Stomach (tissue), 8 donors: ENCODE measurements at regions not wholly inside any gene's neighbourhood (a gene's known extent, or its start where the extent isn't known, plus 50 kb on each side); places are given as distances from the start of the nearest gene placed in this dataset.

ENCODE experiments used
- DNase-seq, 2 donors: peaks; one replicate each; pipeline versions ENCODE4 v3.0.0 to v3.0.0-alpha.2; 2013 to 2019
- H3K27ac ChIP-seq, 5 donors: fragments of 200-600 bp in 4 of 5; sonication (generic) in 4 of 5; one replicate each; pipeline ENCODE4 v1.5.1; 2013 to 2019; ENCODE audit warnings: mild to moderate bottlenecking in 1 of 5, moderate library complexity in 1 of 5
- H3K27me3 ChIP-seq, 3 donors: fragments of 200-600 bp; sonication (generic); one replicate each; pipeline ENCODE4 v1.5.1; 2017 to 2019; ENCODE audit warnings: mixed run types in 1 of 3
- H3K36me3 ChIP-seq, 4 donors: fragments of 200-600 bp; sonication (generic); 1 replicate in 3 of 4; 2 replicates in 1 of 4; pipeline ENCODE4 v1.5.1; 2016 to 2019
- H3K4me1 ChIP-seq, 4 donors: fragments of 200-600 bp; sonication (generic); one replicate each; pipeline ENCODE4 v1.5.1; 2016 to 2019
- H3K4me3 ChIP-seq, 4 donors: fragments of 200-600 bp; sonication (generic) in 3 of 4; one replicate each; pipeline ENCODE4 v1.5.1; 2016 to 2019; ENCODE audit warnings: mild to moderate bottlenecking in 1 of 4
- H3K9me3 ChIP-seq, 4 donors: fragments of 200-600 bp; sonication (generic); one replicate each; pipeline ENCODE4 v1.5.1; 2016 to 2019
- CTCF ChIP-seq, 7 experiments: fragments of 450-650 bp in 4 of 7; fragments of 200-600 bp in 3 of 7; sonication (generic) in 3 of 7; IDR thresholded peaks; one replicate each; pipeline ENCODE4 v1.5.1; 2016 to 2019; ENCODE audit warnings: antibody characterized with exemption in 7 of 7, control low read depth in 2 of 7, mild to moderate bottlenecking in 1 of 7
- EP300 ChIP-seq: sonication (generic); formaldehyde crosslinking; IDR thresholded peaks from one replicate; pipeline ENCODE4 v1.6.1; 2017; ENCODE audit warnings: antibody characterized with exemption
- POLR2A ChIP-seq, 4 donors: fragments of 450-650 bp; IDR thresholded peaks; one replicate each; pipeline ENCODE4 v1.6.1; 2016; ENCODE audit warnings: antibody characterized with exemption in 4 of 4, control low read depth in 2 of 4, mild to moderate bottlenecking in 1 of 4, moderate library complexity in 1 of 4
- POLR2AphosphoS5 ChIP-seq, 3 donors: sonication (generic); formaldehyde crosslinking; IDR thresholded peaks; one replicate each; pipeline ENCODE4 v1.6.1; 2016; ENCODE audit warnings: antibody characterized with exemption in 3 of 3
- WGBS, 5 donors: extraction: QIAGEN DNeasy Blood & Tissue Kit in 3 of 5; methylation state at CpG; one replicate each; pipeline versions ENCODE4 v1.1.5 to v1.1.7; 2013 to 2018; 5-methylcytosine and 5-hydroxymethylcytosine counted together
- intact Hi-C: fragments of 100-400 bp; cut with DNase I; formaldehyde crosslinking; loops from one replicate; pipeline ENCODE4 v1.15.1; 2023; ENCODE audit warnings: low total_unique reads
- donor health status: healthy with polysubstance abuse.
- donor health status: Bipolar disorder and iron deficiency.
- donor health status: healthy.

- no peaks in the 10 kb centered on the region for H3K9me3 ChIP-seq
- no peaks in the 10 kb centered on the region for H3K4me1 ChIP-seq
- intact Hi-C loops = no loop called here
- TF ChIP-seq POLR2A (IDR thresholded peaks at IDR 0.05) = no peak
- no peak overlapping the region for H3K4me3 ChIP-seq
- WGBS, 5 donors = 57 to 78% (median 70%) methylated on average over 3 of the region's 3 CpGs
- no peak overlapping the region for H3K27ac ChIP-seq
- H3K27me3 ChIP-seq = no peaks in the 10 kb centered on the region
- H3K36me3 ChIP-seq = no peaks in the 10 kb centered on the region
- DNase-seq = no peak
Observed at GRCh38 chr6:141437011-141437410, 695.7 kb upstream of the GJE1 start.

- DNase-seq = no peak
- intact Hi-C loops = no loop called here
- H3K9me3 ChIP-seq = peaks cover 0 to 4% (median 0%) of the 10 kb centered on the region in 4 donors
- no peak overlapping the region for H3K27ac ChIP-seq
- no peaks in the 10 kb centered on the region for H3K27me3 ChIP-seq
- no peak for TF ChIP-seq CTCF (IDR thresholded peaks at IDR 0.05)
- no peak for TF ChIP-seq POLR2A (IDR thresholded peaks at IDR 0.05)
- no peak for TF ChIP-seq EP300
- no peak for TF ChIP-seq POLR2AphosphoS5 (IDR thresholded peaks at IDR 0.05)
- no peak overlapping the region for H3K4me3 ChIP-seq
- whole genome bisulfite sequencing, 5 donors = 76 to 85% (median 80%) methylated on average over 5 of the region's 5 CpGs
- no peaks in the 10 kb centered on the region for H3K4me1 ChIP-seq
- no peaks in the 10 kb centered on the region for H3K36me3 ChIP-seq
Observed at GRCh38 chr6:141426400-141426980, 706.2 kb upstream of the GJE1 start.

- TF ChIP-seq EP300 = no peak
- no peak for TF ChIP-seq POLR2AphosphoS5 (IDR thresholded peaks at IDR 0.05)
- no peak for TF ChIP-seq CTCF (IDR thresholded peaks at IDR 0.05)
- TF ChIP-seq POLR2A (IDR thresholded peaks at IDR 0.05) = no peak
- intact Hi-C loops = no loop called here
- WGBS, 5 donors = 70 to 84% (median 84%) methylated on average over 4 of the region's 4 CpGs
- Histone ChIP-seq H3K4me1 (no peaks in the 10 kb centered on the region), H3K27me3 (no peaks in the 10 kb centered on the region), H3K27ac (no peak overlapping the region), H3K9me3 (peaks cover 0 to 4% (median 0%) of the 10 kb centered on the region in 4 donors), H3K36me3 (no peaks in the 10 kb centered on the region), H3K4me3 (no peak overlapping the region)
- DNase-seq = no peak
Observed at GRCh38 chr6:141421378-141421777, 711.3 kb upstream of the GJE1 start.

GRCh38 chr6:141418076-141418475 lies 714.6 kb upstream of the GJE1 start:
- TF ChIP-seq CTCF (IDR thresholded peaks at IDR 0.05) (no peak), EP300 (no peak), POLR2A (IDR thresholded peaks at IDR 0.05) (no peak), POLR2AphosphoS5 (IDR thresholded peaks at IDR 0.05) (no peak)
- 89 to 93% (median 90%) methylated on average over 7 of the region's 7 CpGs for WGBS, 5 donors
- no peak overlapping the region for H3K27ac ChIP-seq
- no peak overlapping the region for H3K4me3 ChIP-seq
- no peaks in the 10 kb centered on the region for H3K27me3 ChIP-seq
- intact Hi-C loops = no loop called here
- no peaks in the 10 kb centered on the region for H3K4me1 ChIP-seq
- DNase-seq = no peak
- no peaks in the 10 kb centered on the region for H3K9me3 ChIP-seq
- H3K36me3 ChIP-seq = no peaks in the 10 kb centered on the region

GRCh38 chr6:141415896-141416295 lies 716.8 kb upstream of the GJE1 start:
- TF ChIP-seq CTCF (IDR thresholded peaks at IDR 0.05) = no peak
- no peak for TF ChIP-seq EP300
- TF ChIP-seq POLR2AphosphoS5 (IDR thresholded peaks at IDR 0.05) = no peak
- no peak for TF ChIP-seq POLR2A (IDR thresholded peaks at IDR 0.05)
- Histone ChIP-seq H3K4me3 (no peak overlapping the region), H3K36me3 (no peaks in the 10 kb centered on the region), H3K27ac (no peak overlapping the region), H3K9me3 (peaks cover 0 to 2% (median 0%) of the 10 kb centered on the region in 4 donors), H3K27me3 (no peaks in the 10 kb centered on the region), H3K4me1 (no peaks in the 10 kb centered on the region)
- DNase-seq = no peak
- intact Hi-C loops = no loop called here
- 52 to 67% (median 56%) methylated on average over 2 of the region's 2 CpGs for WGBS, 5 donors
